ENCODE measurements at regions not wholly inside any gene's neighbourhood (a gene's known extent, or its start where the extent isn't known, plus 50 kb on each side); places are given as distances from the start of the nearest gene placed in this dataset.
A peak's percentile ranks its signal among the peaks of the same experiment; 100 is the strongest.

DNA sequence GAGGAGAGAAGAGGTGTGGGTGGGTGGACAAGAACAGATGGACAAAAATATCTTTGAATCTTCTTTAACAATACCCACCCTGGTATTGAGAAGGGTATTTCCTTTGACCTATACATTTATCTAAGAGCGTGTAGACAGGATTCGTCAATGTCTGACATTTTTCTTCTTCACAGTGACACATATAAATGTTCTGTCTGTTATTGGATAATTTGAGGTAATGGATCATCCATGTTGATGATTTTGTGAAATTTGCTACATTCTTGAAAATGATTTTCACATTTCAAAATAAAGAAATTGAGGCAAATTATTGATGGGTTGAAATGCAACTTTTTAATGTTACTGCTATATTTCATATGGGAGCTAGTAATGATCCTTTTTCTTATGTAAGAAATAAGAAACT is 770.7 kb upstream of the EPHA7 start:
- no peak overlapping the region for H3K4me2 ChIP-seq
- no peaks in the 10 kb centered on the region for H3K9me3 ChIP-seq (ENCODE audit: low read depth)
- Mint-ChIP-seq H3K4me1 (no peaks in the 10 kb centered on the region), H3K27ac (no peak overlapping the region), H3K27me3 (ENCODE audit: insufficient read depth, low read depth) (no peaks in the 10 kb centered on the region), H3K36me3 (no peaks in the 10 kb centered on the region), H3K9me3 (peaks cover 8% of the 10 kb centered on the region), H3K4me3 (no peak overlapping the region)
- H3K27ac ChIP-seq, result no peak overlapping the region
- H3K4me1 ChIP-seq, result no peaks in the 10 kb centered on the region
- H3K79me2 ChIP-seq (ENCODE audit: low read depth), result no peaks in the 10 kb centered on the region
- H2AFZ ChIP-seq (replicated peaks), result no peak overlapping the region
- TF ChIP-seq EZH2phosphoT487 (IDR thresholded peaks at IDR 0.05), result no peak
- TF ChIP-seq, protein P1, sequence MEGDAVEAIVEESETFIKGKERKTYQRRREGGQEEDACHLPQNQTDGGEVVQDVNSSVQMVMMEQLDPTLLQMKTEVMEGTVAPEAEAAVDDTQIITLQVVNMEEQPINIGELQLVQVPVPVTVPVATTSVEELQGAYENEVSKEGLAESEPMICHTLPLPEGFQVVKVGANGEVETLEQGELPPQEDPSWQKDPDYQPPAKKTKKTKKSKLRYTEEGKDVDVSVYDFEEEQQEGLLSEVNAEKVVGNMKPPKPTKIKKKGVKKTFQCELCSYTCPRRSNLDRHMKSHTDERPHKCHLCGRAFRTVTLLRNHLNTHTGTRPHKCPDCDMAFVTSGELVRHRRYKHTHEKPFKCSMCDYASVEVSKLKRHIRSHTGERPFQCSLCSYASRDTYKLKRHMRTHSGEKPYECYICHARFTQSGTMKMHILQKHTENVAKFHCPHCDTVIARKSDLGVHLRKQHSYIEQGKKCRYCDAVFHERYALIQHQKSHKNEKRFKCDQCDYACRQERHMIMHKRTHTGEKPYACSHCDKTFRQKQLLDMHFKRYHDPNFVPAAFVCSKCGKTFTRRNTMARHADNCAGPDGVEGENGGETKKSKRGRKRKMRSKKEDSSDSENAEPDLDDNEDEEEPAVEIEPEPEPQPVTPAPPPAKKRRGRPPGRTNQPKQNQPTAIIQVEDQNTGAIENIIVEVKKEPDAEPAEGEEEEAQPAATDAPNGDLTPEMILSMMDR (IDR thresholded peaks at IDR 0.05), result no peak
- no peak for TF ChIP-seq EZH2 (IDR thresholded peaks at IDR 0.05)
- H3K4me3 ChIP-seq, result no peak overlapping the region
- no peaks in the 10 kb centered on the region for H3K27me3 ChIP-seq
- no peaks in the 10 kb centered on the region for H3F3A ChIP-seq (ENCODE audit: low read depth)
- H4K20me1 ChIP-seq (ENCODE audit: low read depth), result no peaks in the 10 kb centered on the region
- no peak for DNase-seq (ENCODE audit: low spot score)
- no peaks in the 10 kb centered on the region for H3K36me3 ChIP-seq
- H3K9ac ChIP-seq, result no peak overlapping the region

DNA sequence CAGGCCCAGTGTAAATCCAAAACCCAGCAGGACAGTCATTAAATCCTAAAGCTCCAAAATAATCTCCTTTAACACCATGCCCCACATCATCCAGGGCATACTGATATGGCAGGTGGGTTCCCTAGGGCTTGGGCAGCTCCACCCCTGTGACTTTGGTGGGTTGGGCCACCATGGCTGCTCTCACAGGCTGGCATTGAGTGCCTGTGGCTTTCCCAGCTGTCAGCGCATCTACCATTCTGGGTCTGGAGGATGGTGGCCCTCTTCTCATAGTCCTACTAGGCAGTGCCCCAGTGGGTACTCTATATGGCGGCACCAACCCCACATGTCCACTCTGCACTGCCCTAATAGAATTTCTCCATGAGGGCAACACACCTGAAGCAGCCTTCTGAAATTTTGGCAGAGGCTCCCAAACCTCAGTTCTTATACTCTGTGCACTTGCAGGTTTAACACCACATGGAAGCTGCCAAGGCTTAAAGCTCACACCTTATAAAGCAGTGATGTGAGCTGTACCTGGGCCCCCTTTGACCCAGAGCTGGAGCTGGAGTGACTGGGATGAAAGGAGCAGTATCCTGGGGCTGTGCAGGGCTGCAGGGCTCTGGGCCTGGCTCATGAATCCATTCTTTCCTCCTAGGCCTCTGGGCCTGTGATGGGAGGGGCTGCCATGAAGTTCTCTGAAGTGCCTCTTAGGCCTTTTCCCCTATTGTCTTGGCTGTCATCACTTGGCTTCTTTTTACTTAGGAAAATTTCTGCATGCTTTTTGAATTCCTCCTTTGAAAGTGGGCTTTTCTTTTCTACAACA is 765.5 kb upstream of the EPHA7 start:
- Histone ChIP-seq H3K9ac (no peak overlapping the region), H4K20me1 (ENCODE audit: low read depth) (no peaks in the 10 kb centered on the region), H3K4me2 (no peak overlapping the region), H3K4me3 (no peak overlapping the region), H3K27me3 (no peaks in the 10 kb centered on the region), H3K36me3 (no peaks in the 10 kb centered on the region), H3K79me2 (ENCODE audit: low read depth) (no peaks in the 10 kb centered on the region), H3K9me3 (ENCODE audit: low read depth) (no peaks in the 10 kb centered on the region), H3K27ac (no peak overlapping the region), H3K4me1 (no peaks in the 10 kb centered on the region), H3F3A (ENCODE audit: low read depth) (no peaks in the 10 kb centered on the region), H2AFZ (replicated peaks) (no peak overlapping the region)
- Mint-ChIP-seq H3K4me1 (no peaks in the 10 kb centered on the region), H3K4me3 (no peak overlapping the region), H3K36me3 (peaks cover 5% of the 10 kb centered on the region), H3K9me3 (peaks cover 20% of the 10 kb centered on the region), H3K27me3 (ENCODE audit: insufficient read depth, low read depth) (peaks cover 7% of the 10 kb centered on the region), H3K27ac (no peak overlapping the region)
- TF ChIP-seq, protein P1 (IDR thresholded peaks at IDR 0.05), result no peak
- no peak for TF ChIP-seq EZH2 (IDR thresholded peaks at IDR 0.05)
- no peak for TF ChIP-seq EZH2phosphoT487 (IDR thresholded peaks at IDR 0.05)
- DNase-seq (ENCODE audit: low spot score), result no peak

DNA sequence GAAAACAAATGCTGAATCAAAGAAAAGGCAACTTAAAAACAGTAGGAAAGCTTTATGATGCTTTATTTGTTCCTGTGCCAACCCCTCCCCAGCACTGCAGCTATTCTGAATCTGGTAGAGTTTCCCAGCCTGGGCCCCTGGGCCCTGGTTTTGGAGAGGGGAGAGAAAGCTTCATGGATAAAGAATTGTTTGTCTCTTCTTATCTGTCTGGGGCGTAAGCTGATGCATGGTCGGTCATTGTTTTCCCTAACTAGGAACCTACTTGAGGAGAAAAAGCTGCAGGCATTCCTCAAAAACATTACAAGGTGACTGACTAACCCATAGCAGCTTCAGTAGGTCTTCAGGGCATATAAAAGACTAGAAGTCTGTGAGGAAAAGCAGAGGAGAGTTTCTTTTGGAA is 758.1 kb upstream of the EPHA7 start:
- H3K9me3 ChIP-seq (ENCODE audit: low read depth), result no peaks in the 10 kb centered on the region
- H3K4me2 ChIP-seq, result peak overlapping the region; percentile 10
- TF ChIP-seq EZH2phosphoT487 (IDR thresholded peaks at IDR 0.05) (no peak), EZH2 (IDR thresholded peaks at IDR 0.05) (no peak)
- TF ChIP-seq, protein P1 (IDR thresholded peaks at IDR 0.05), result no peak
- no peak overlapping the region for H3K4me3 ChIP-seq
- no peaks in the 10 kb centered on the region for H3K36me3 ChIP-seq
- Mint-ChIP-seq H3K27ac (peak overlapping the region; percentile 17), H3K4me1 (peaks cover 6% of the 10 kb centered on the region), H3K9me3 (peaks cover 2% of the 10 kb centered on the region), H3K36me3 (no peaks in the 10 kb centered on the region), H3K27me3 (ENCODE audit: insufficient read depth, low read depth) (peaks cover 4% of the 10 kb centered on the region), H3K4me3 (no peak overlapping the region)
- H3K27me3 ChIP-seq, result no peaks in the 10 kb centered on the region
- peak overlapping the region; percentile 80 for H2AFZ ChIP-seq (replicated peaks)
- H3K9ac ChIP-seq, result no peak overlapping the region
- peaks cover 15% of the 10 kb centered on the region for H3K4me1 ChIP-seq
- DNase-seq (ENCODE audit: low spot score), result peak; percentile 47
- H4K20me1 ChIP-seq (ENCODE audit: low read depth), result no peaks in the 10 kb centered on the region
- H3F3A ChIP-seq (ENCODE audit: low read depth), result peaks cover 9% of the 10 kb centered on the region
- H3K27ac ChIP-seq, result peak overlapping the region; percentile 68
- no peaks in the 10 kb centered on the region for H3K79me2 ChIP-seq (ENCODE audit: low read depth)

Data from neural progenitor cell (in vitro differentiated cells).